Activated CD4-positive, alpha-beta T cell treated with anti-CD3 and anti-CD28 coated beads, Interleukin-2, amount 10 ng/mL, durations not matched to agents 24 days and 14 days (primary cell): ENCODE measurements at regions not wholly inside any gene's neighbourhood (a gene's known extent, or its start where the extent isn't known, plus 50 kb on each side); places are given as distances from the start of the nearest gene placed in this dataset.
"Not testable (repeated sequence)": the region's sequence is repeated elsewhere in the genome, so short reads cannot be mapped to it uniquely, and the experiment has no call there.

Source experiments
- DNase-seq: peaks from one replicate; pipeline ENCODE4 v3.0.0; 2022
- H3K27ac Mint-ChIP-seq: one replicate; pipeline ENCODE4 v1.8.0; 2022; ENCODE audit warnings: mild to moderate bottlenecking, mixed read lengths
- H3K27me3 Mint-ChIP-seq: one replicate; pipeline ENCODE4 v1.8.0; 2022; ENCODE audit warnings: mixed read lengths
- H3K36me3 Mint-ChIP-seq: one replicate; pipeline ENCODE4 v1.8.0; 2022; ENCODE audit warnings: low read depth, mild to moderate bottlenecking, mixed read lengths
- H3K4me1 Mint-ChIP-seq: one replicate; pipeline ENCODE4 v1.8.0; 2021; ENCODE audit warnings: mixed read lengths
- H3K4me3 Mint-ChIP-seq: one replicate; pipeline ENCODE4 v1.8.0; 2022; ENCODE audit warnings: mild to moderate bottlenecking, moderate library complexity, mixed read lengths
- H3K9me3 Mint-ChIP-seq: one replicate; pipeline ENCODE4 v1.8.0; 2021; ENCODE audit warnings: mixed read lengths
- intact Hi-C: fragments of 100-400 bp; cut with micrococcal nuclease; formaldehyde crosslinking; loops from one replicate; pipeline ENCODE4 v1.15.1; 2023

GRCh38 chr5:128815201-128815600 is 150.1 kb upstream of the SLC27A6 start:
- no peaks in the 10 kb centered on the region for H3K9me3 Mint-ChIP-seq
- H3K4me1 Mint-ChIP-seq: no peaks in the 10 kb centered on the region
- no peaks in the 10 kb centered on the region for H3K27me3 Mint-ChIP-seq

GRCh38 chr5:128825826-128826225 is 139.5 kb upstream of the SLC27A6 start:
- H3K9me3 Mint-ChIP-seq: no peaks in the 10 kb centered on the region
- no peaks in the 10 kb centered on the region for H3K27me3 Mint-ChIP-seq
- intact Hi-C loops: no loop called here
- H3K4me3 Mint-ChIP-seq: no peak overlapping the region
- no peaks in the 10 kb centered on the region for H3K4me1 Mint-ChIP-seq
- no peaks in the 10 kb centered on the region for H3K36me3 Mint-ChIP-seq
- no peak overlapping the region for H3K27ac Mint-ChIP-seq
- no peak for DNase-seq

More at GRCh38 chr5:128815201-128815600, 150.1 kb upstream of the SLC27A6 start:
- Mint-ChIP-seq H3K4me3 (no peak overlapping the region), H3K36me3 (no peaks in the 10 kb centered on the region), H3K27ac (no peak overlapping the region)
- DNase-seq: no peak
- intact Hi-C loops: no loop called here

GRCh38 chr5:128826275-128826674 is 139.0 kb upstream of the SLC27A6 start:
- intact Hi-C loops: no loop called here
- Mint-ChIP-seq H3K27me3 (no peaks in the 10 kb centered on the region), H3K36me3 (no peaks in the 10 kb centered on the region), H3K27ac (no peak overlapping the region), H3K9me3 (no peaks in the 10 kb centered on the region), H3K4me1 (no peaks in the 10 kb centered on the region), H3K4me3 (no peak overlapping the region)
- DNase-seq: no peak

GRCh38 chr5:128836571-128836970 is 128.7 kb upstream of the SLC27A6 start:
- H3K4me3 Mint-ChIP-seq: no peak overlapping the region
- no peak overlapping the region for H3K27ac Mint-ChIP-seq
- no peaks in the 10 kb centered on the region for H3K9me3 Mint-ChIP-seq
- intact Hi-C loops: no loop called here
- H3K27me3 Mint-ChIP-seq: no peaks in the 10 kb centered on the region
- no peaks in the 10 kb centered on the region for H3K36me3 Mint-ChIP-seq
- H3K4me1 Mint-ChIP-seq: no peaks in the 10 kb centered on the region
- no peak for DNase-seq

- intact Hi-C loops: no loop called here
- Mint-ChIP-seq H3K27ac (no peak overlapping the region), H3K27me3 (no peaks in the 10 kb centered on the region), H3K4me1 (no peaks in the 10 kb centered on the region), H3K9me3 (no peaks in the 10 kb centered on the region), H3K36me3 (no peaks in the 10 kb centered on the region), H3K4me3 (no peak overlapping the region)
- no peak for DNase-seq
These were observed 126.7 kb upstream of the SLC27A6 start for GRCh38 chr5:128838623-128839022.

- intact Hi-C loops: loop anchor here (5.0 kb wide), 1 partner anchor 630 kb away; no protein-coding TSS in a partner anchor
- Mint-ChIP-seq H3K4me1 (no peaks in the 10 kb centered on the region), H3K9me3 (no peaks in the 10 kb centered on the region), H3K27me3 (no peaks in the 10 kb centered on the region), H3K4me3 (no peak overlapping the region), H3K36me3 (no peaks in the 10 kb centered on the region), H3K27ac (no peak overlapping the region)
- DNase-seq: no peak
These were observed 123.0 kb upstream of the SLC27A6 start for GRCh38 chr5:128842241-128842640.

GRCh38 chr5:128844354-128844923 is 120.8 kb upstream of the SLC27A6 start:
- H3K4me3 Mint-ChIP-seq: no peak overlapping the region
- no peaks in the 10 kb centered on the region for H3K4me1 Mint-ChIP-seq
- no peak for DNase-seq
- intact Hi-C loops: loop anchor here (5.0 kb wide), 1 partner anchor 632 kb away; no protein-coding TSS in a partner anchor
- no peaks in the 10 kb centered on the region for H3K36me3 Mint-ChIP-seq
- H3K27me3 Mint-ChIP-seq: no peaks in the 10 kb centered on the region
- H3K27ac Mint-ChIP-seq: no peak overlapping the region
- H3K9me3 Mint-ChIP-seq: no peaks in the 10 kb centered on the region

GRCh38 chr5:128850049-128850448 is 115.2 kb upstream of the SLC27A6 start:
- intact Hi-C loops: no loop called here
- no peak for DNase-seq
- H3K27me3 Mint-ChIP-seq: no peaks in the 10 kb centered on the region
- H3K4me3 Mint-ChIP-seq: no peak overlapping the region
- no peak overlapping the region for H3K27ac Mint-ChIP-seq
- H3K9me3 Mint-ChIP-seq: peaks cover 15% of the 10 kb centered on the region
- H3K36me3 Mint-ChIP-seq: no peaks in the 10 kb centered on the region
- no peaks in the 10 kb centered on the region for H3K4me1 Mint-ChIP-seq

GRCh38 chr5:128854931-128855330 is 110.4 kb upstream of the SLC27A6 start:
- Mint-ChIP-seq H3K27me3 (no peaks in the 10 kb centered on the region), H3K4me1 (no peaks in the 10 kb centered on the region), H3K4me3 (no peak overlapping the region), H3K9me3 (peaks cover 11% of the 10 kb centered on the region), H3K36me3 (no peaks in the 10 kb centered on the region), H3K27ac (no peak overlapping the region)
- intact Hi-C loops: no loop called here
- DNase-seq: no peak

- Mint-ChIP-seq H3K27me3 (no peaks in the 10 kb centered on the region), H3K4me1 (no peaks in the 10 kb centered on the region), H3K4me3 (no peak overlapping the region), H3K36me3 (no peaks in the 10 kb centered on the region), H3K9me3 (no peaks in the 10 kb centered on the region), H3K27ac (no peak overlapping the region)
- intact Hi-C loops: no loop called here
- DNase-seq: no peak
These were observed 108.1 kb upstream of the SLC27A6 start for GRCh38 chr5:128857076-128857677.

- H3K36me3 Mint-ChIP-seq: no peaks in the 10 kb centered on the region
- no peak overlapping the region for H3K4me3 Mint-ChIP-seq
- H3K27me3 Mint-ChIP-seq: no peaks in the 10 kb centered on the region
- no peak overlapping the region for H3K27ac Mint-ChIP-seq
- no peak for DNase-seq
- H3K9me3 Mint-ChIP-seq: no peaks in the 10 kb centered on the region
- intact Hi-C loops: no loop called here
- no peaks in the 10 kb centered on the region for H3K4me1 Mint-ChIP-seq
These were observed 106.3 kb upstream of the SLC27A6 start for GRCh38 chr5:128858995-128859394.

GRCh38 chr5:128861155-128861554 is 104.1 kb upstream of the SLC27A6 start:
- H3K4me1 Mint-ChIP-seq, H3K9me3 Mint-ChIP-seq, H3K27ac Mint-ChIP-seq, H3K27me3 Mint-ChIP-seq, DNase-seq, intact Hi-C loops, H3K36me3 Mint-ChIP-seq, H3K4me3 Mint-ChIP-seq: not testable (repeated sequence)

GRCh38 chr5:128869970-128870369 is 95.3 kb upstream of the SLC27A6 start:
- DNase-seq: no peak
- Mint-ChIP-seq H3K27me3 (no peaks in the 10 kb centered on the region), H3K27ac (no peak overlapping the region), H3K36me3 (no peaks in the 10 kb centered on the region), H3K4me3 (no peak overlapping the region), H3K9me3 (no peaks in the 10 kb centered on the region), H3K4me1 (no peaks in the 10 kb centered on the region)
- intact Hi-C loops: no loop called here

- H3K36me3 Mint-ChIP-seq: no peaks in the 10 kb centered on the region
- no peak overlapping the region for H3K4me3 Mint-ChIP-seq
- intact Hi-C loops: no loop called here
- no peak for DNase-seq
- no peaks in the 10 kb centered on the region for H3K9me3 Mint-ChIP-seq
- no peaks in the 10 kb centered on the region for H3K4me1 Mint-ChIP-seq
- no peak overlapping the region for H3K27ac Mint-ChIP-seq
- H3K27me3 Mint-ChIP-seq: no peaks in the 10 kb centered on the region
These were observed 94.9 kb upstream of the SLC27A6 start for GRCh38 chr5:128870373-128870772.

- Mint-ChIP-seq H3K36me3 (no peaks in the 10 kb centered on the region), H3K9me3 (no peaks in the 10 kb centered on the region), H3K27ac (no peak overlapping the region), H3K4me3 (no peak overlapping the region), H3K4me1 (no peaks in the 10 kb centered on the region), H3K27me3 (no peaks in the 10 kb centered on the region)
- intact Hi-C loops: no loop called here
- no peak for DNase-seq
These were observed 94.4 kb upstream of the SLC27A6 start for GRCh38 chr5:128870923-128871322.
